Activated naive CD4-positive, alpha-beta T cell treated with anti-CD3 and anti-CD28 coated beads for 36 hours (primary cell): ENCODE measurements at regions not wholly inside any gene's neighbourhood (a gene's known extent, or its start where the extent isn't known, plus 50 kb on each side); places are given as distances from the start of the nearest gene placed in this dataset.
"Not testable (repeated sequence)": the region's sequence is repeated elsewhere in the genome, so short reads cannot be mapped to it uniquely, and the experiment has no call there.

Source experiments
- CTCF ChIA-PET: fragments of 350-600 bp; sonication (Branson Sonifier 250); formaldehyde crosslinking; loops from one replicate; lab custom pipeline; 2021; ENCODE audit warnings: antibody characterized with exemption; lab: Charles Lee
- DNase-seq: peaks from one replicate; pipeline ENCODE4 v3.0.0-alpha.2; 2020
- H3K27ac Mint-ChIP-seq: one replicate; pipeline ENCODE4 v1.8.0; 2021; ENCODE audit warnings: mild to moderate bottlenecking, mixed read lengths
- H3K27me3 Mint-ChIP-seq: one replicate; pipeline ENCODE4 v1.8.0; 2021; ENCODE audit warnings: low read depth, mixed read lengths
- H3K36me3 Mint-ChIP-seq: one replicate; pipeline ENCODE4 v1.8.0; 2021; ENCODE audit warnings: low read depth, mixed read lengths
- H3K4me1 Mint-ChIP-seq: one replicate; pipeline ENCODE4 v1.8.0; 2021; ENCODE audit warnings: low read depth, mixed read lengths
- H3K4me3 Mint-ChIP-seq: one replicate; pipeline ENCODE4 v1.8.0; 2021; ENCODE audit warnings: mild to moderate bottlenecking, moderate library complexity, mixed read lengths
- H3K9me3 Mint-ChIP-seq: one replicate; pipeline ENCODE4 v1.8.0; 2021; ENCODE audit warnings: mixed read lengths
- intact Hi-C: fragments of 100-400 bp; cut with micrococcal nuclease; formaldehyde crosslinking; loops from one replicate; pipeline ENCODE4 v1.15.1; 2023

- Mint-ChIP-seq H3K4me1 (no peaks in the 10 kb centered on the region), H3K27ac (no peak overlapping the region), H3K9me3 (peaks cover 4% of the 10 kb centered on the region), H3K4me3 (no peak overlapping the region), H3K36me3 (no peaks in the 10 kb centered on the region), H3K27me3 (no peaks in the 10 kb centered on the region)
- intact Hi-C loops, result no loop called here
- CTCF ChIA-PET, result no interaction called here
- DNase-seq, result no peak
Observed at GRCh38 chr10:36023939-36024338, 381.8 kb upstream of the FZD8 start.

- H3K36me3 Mint-ChIP-seq, result no peaks in the 10 kb centered on the region
- CTCF ChIA-PET, result no interaction called here
Observed at GRCh38 chr10:36021096-36021495, 379.0 kb upstream of the FZD8 start.

GRCh38 chr10:36019749-36020148 lies 377.7 kb upstream of the FZD8 start:
- Mint-ChIP-seq H3K36me3 (no peaks in the 10 kb centered on the region), H3K27ac (no peak overlapping the region), H3K9me3 (peaks cover 4% of the 10 kb centered on the region), H3K4me1 (no peaks in the 10 kb centered on the region), H3K27me3 (no peaks in the 10 kb centered on the region), H3K4me3 (no peak overlapping the region)
- no peak for DNase-seq
- CTCF ChIA-PET, result interaction anchor here (0.5 kb wide), 1 partner anchor 13 kb away, joined by 3 read pairs; no protein-coding TSS in a partner anchor
- intact Hi-C loops, result no loop called here

More at GRCh38 chr10:36021096-36021495, 379.0 kb upstream of the FZD8 start:
- Mint-ChIP-seq H3K4me1 (no peaks in the 10 kb centered on the region), H3K4me3 (no peak overlapping the region), H3K27me3 (no peaks in the 10 kb centered on the region), H3K27ac (no peak overlapping the region), H3K9me3 (peaks cover 4% of the 10 kb centered on the region)
- DNase-seq, result no peak
- intact Hi-C loops, result no loop called here

DNA sequence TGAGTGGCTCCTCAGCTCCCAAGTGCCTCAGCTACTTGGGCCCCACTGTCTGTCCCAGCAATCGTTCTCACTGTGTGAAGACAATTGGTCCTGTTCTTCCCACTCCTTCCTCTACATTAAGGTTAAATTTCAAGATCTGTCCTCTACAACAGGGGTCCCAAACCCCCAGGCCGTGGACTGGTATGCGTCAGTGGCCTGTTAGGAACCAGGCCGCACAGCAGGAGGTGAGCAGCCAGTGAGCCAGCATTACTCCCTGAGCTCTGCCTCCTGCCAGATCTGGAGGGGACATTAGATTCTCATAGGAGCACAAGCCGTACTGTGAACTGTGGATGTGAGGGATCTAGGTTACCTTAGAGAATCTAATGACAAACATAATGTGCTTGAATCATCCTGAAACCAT lies 376.9 kb upstream of the FZD8 start:
- Mint-ChIP-seq H3K4me3 (no peak overlapping the region), H3K4me1 (no peaks in the 10 kb centered on the region), H3K9me3 (peaks cover 4% of the 10 kb centered on the region), H3K36me3 (no peaks in the 10 kb centered on the region), H3K27ac (no peak overlapping the region), H3K27me3 (no peaks in the 10 kb centered on the region)
- intact Hi-C loops, result no loop called here
- CTCF ChIA-PET, result no interaction called here
- DNase-seq, result no peak

GRCh38 chr10:36017137-36017536 lies 375.0 kb upstream of the FZD8 start:
- DNase-seq, result no peak
- Mint-ChIP-seq H3K36me3 (no peaks in the 10 kb centered on the region), H3K4me1 (no peaks in the 10 kb centered on the region), H3K9me3 (peaks cover 2% of the 10 kb centered on the region), H3K27me3 (no peaks in the 10 kb centered on the region), H3K4me3 (no peak overlapping the region), H3K27ac (no peak overlapping the region)
- CTCF ChIA-PET, result no interaction called here
- intact Hi-C loops, result no loop called here

- no peak overlapping the region for H3K4me3 Mint-ChIP-seq
- no peak overlapping the region for H3K27ac Mint-ChIP-seq
- no peaks in the 10 kb centered on the region for H3K36me3 Mint-ChIP-seq
- H3K4me1 Mint-ChIP-seq, result no peaks in the 10 kb centered on the region
- H3K27me3 Mint-ChIP-seq, result no peaks in the 10 kb centered on the region
- CTCF ChIA-PET, result no interaction called here
- H3K9me3 Mint-ChIP-seq, result peaks cover 12% of the 10 kb centered on the region
- DNase-seq, result no peak
- intact Hi-C loops, result no loop called here
Observed at GRCh38 chr10:36007369-36007768, 365.3 kb upstream of the FZD8 start.

- no peak overlapping the region for H3K27ac Mint-ChIP-seq
- CTCF ChIA-PET, result no interaction called here
- no peak for DNase-seq
- no peaks in the 10 kb centered on the region for H3K27me3 Mint-ChIP-seq
- intact Hi-C loops, result no loop called here
- no peak overlapping the region for H3K4me3 Mint-ChIP-seq
- H3K4me1 Mint-ChIP-seq, result no peaks in the 10 kb centered on the region
- H3K9me3 Mint-ChIP-seq, result peaks cover 11% of the 10 kb centered on the region
- no peaks in the 10 kb centered on the region for H3K36me3 Mint-ChIP-seq
Observed at GRCh38 chr10:36003688-36004087, 361.6 kb upstream of the FZD8 start.

DNA sequence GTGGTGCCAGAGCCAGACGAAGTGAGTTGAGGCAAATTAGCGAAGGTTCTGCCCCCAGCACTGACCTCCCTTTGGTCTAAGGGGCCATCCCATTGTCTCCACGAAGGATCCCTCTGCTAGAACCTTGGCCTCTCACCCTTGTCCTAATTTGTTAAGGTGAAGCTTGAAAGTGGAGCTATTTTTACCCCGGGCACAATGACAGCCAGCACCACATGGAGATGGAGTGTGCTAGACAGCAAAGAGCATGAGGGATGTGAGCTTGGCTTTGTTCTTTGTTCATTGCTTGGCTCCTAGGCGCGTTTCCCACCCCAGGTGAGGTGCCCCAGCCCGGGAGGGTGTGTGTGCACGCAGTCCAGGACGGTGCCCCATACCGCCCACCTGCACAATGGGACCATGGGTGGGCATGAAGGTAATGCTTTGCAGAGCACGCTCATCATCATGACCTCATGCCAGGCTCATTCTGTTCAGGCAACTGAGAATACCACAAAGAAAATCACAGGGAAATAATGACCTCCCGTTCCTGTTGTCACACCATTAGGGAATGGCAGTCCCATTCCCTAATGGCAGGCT lies 361.0 kb upstream of the FZD8 start:
- Mint-ChIP-seq H3K9me3 (peaks cover 11% of the 10 kb centered on the region), H3K36me3 (no peaks in the 10 kb centered on the region), H3K27me3 (no peaks in the 10 kb centered on the region), H3K4me1 (no peaks in the 10 kb centered on the region), H3K4me3 (no peak overlapping the region), H3K27ac (no peak overlapping the region)
- CTCF ChIA-PET, result no interaction called here
- DNase-seq, result no peak
- intact Hi-C loops, result no loop called here

GRCh38 chr10:36002445-36002844 lies 360.3 kb upstream of the FZD8 start:
- CTCF ChIA-PET, result no interaction called here

DNA sequence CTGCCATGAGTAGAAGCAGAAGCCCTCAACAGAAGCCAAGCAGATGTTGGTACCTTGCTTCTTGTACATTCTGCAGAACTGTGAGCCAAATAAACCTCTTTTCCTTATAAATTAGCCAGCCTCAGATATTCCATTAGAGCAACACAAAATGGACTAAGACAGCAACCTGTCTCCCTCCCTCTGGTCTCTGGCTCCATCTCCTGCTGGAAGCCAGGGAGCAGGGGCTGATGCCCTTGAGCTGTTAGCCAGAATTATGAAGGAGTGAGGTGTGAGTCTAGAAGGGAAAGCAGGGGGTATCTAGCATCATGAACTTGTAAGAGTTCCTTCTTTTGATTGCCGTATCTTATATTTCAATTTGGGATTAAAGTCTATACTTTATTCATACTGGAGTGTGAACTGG lies 358.7 kb upstream of the FZD8 start:
- H3K4me3 Mint-ChIP-seq, H3K9me3 Mint-ChIP-seq, H3K27ac Mint-ChIP-seq, H3K4me1 Mint-ChIP-seq, intact Hi-C loops, H3K36me3 Mint-ChIP-seq, H3K27me3 Mint-ChIP-seq, DNase-seq, CTCF ChIA-PET: not testable (repeated sequence)

More at GRCh38 chr10:36002445-36002844, 360.3 kb upstream of the FZD8 start:
- Mint-ChIP-seq H3K27ac (no peak overlapping the region), H3K4me3 (no peak overlapping the region), H3K9me3 (peaks cover 9% of the 10 kb centered on the region), H3K36me3 (no peaks in the 10 kb centered on the region), H3K4me1 (no peaks in the 10 kb centered on the region), H3K27me3 (no peaks in the 10 kb centered on the region)
- intact Hi-C loops, result no loop called here
- DNase-seq, result no peak

GRCh38 chr10:35998026-35998425 lies 355.9 kb upstream of the FZD8 start:
- no peak for DNase-seq
- H3K9me3 Mint-ChIP-seq, result no peaks in the 10 kb centered on the region
- intact Hi-C loops, result no loop called here
- no peaks in the 10 kb centered on the region for H3K4me1 Mint-ChIP-seq
- H3K27ac Mint-ChIP-seq, result no peak overlapping the region
- CTCF ChIA-PET, result no interaction called here
- no peaks in the 10 kb centered on the region for H3K36me3 Mint-ChIP-seq
- no peak overlapping the region for H3K4me3 Mint-ChIP-seq
- no peaks in the 10 kb centered on the region for H3K27me3 Mint-ChIP-seq

DNA sequence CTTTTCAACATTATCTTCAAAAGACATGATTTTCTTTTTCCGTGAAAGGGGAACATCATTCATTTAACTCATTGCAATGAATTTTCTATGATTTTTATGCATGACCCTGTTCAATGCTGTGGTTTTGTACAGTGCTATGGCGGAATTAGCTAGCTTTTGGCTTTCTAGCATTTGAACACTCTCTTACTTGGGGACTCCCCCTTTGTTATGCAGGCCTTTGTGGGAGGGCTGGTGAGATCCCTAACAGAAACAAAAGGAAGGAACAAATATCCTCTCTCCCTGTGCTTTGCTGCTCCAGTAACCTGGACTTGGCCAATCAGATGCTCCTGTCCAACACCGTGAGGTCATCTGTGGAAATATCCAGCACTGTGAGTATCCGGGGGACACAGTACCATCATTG lies 353.4 kb upstream of the FZD8 start:
- DNase-seq, result no peak
- Mint-ChIP-seq H3K4me1 (no peaks in the 10 kb centered on the region), H3K27me3 (no peaks in the 10 kb centered on the region), H3K27ac (no peak overlapping the region), H3K36me3 (no peaks in the 10 kb centered on the region), H3K9me3 (no peaks in the 10 kb centered on the region), H3K4me3 (no peak overlapping the region)
- intact Hi-C loops, result no loop called here
- CTCF ChIA-PET, result no interaction called here

DNA sequence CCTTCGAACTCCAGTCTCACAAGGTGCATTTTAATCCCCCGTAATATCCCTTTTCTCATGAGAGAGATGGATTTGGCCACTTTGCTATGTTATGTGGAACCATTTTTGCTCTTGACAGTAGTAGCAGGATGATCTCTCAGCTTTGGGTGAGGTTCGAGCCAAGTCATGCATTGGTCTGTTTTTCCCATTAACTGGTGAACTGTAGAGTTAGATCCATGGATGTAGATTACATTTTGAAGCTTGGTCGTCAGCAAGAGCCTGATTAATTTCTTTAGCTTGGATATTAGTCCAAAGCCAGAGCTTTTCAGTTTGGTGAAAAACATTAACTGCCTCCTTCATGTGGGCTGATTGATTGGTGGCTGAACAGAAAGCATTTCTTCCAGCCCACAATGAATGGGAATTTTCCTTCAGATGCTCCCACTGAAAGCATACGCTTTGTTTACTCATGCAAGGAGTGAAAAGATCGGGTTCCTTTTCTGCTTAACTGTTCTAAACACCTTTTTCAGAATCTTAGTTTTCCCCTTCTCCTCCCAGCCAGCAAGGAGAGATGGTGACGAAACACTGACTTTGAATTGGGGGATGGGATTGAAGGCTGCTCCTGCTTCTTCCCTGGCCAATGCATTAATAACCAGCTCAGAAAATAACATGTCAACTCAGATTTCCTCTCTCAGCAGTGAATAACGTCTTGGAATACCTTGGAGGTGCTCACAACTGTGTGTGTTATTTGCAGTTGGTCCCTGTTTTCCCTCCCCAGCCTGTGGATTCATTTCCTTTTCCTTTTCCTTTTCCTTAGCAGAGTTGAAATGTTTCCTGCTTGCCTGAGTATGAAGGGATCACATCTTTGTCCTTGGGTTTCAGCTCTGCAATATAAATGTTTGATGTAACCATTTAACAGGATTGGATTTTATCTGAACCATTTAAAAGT lies 351.8 kb upstream of the FZD8 start:
- DNase-seq, result no peak
- H3K4me3 Mint-ChIP-seq, result no peak overlapping the region
- peaks cover 2% of the 10 kb centered on the region for H3K9me3 Mint-ChIP-seq
- H3K4me1 Mint-ChIP-seq, result no peaks in the 10 kb centered on the region
- no peaks in the 10 kb centered on the region for H3K36me3 Mint-ChIP-seq
- intact Hi-C loops, result no loop called here
- H3K27me3 Mint-ChIP-seq, result no peaks in the 10 kb centered on the region
- CTCF ChIA-PET, result interaction anchor here (0.6 kb wide), 1 partner anchor 129 kb away, joined by 3 read pairs; no protein-coding TSS in a partner anchor
- no peak overlapping the region for H3K27ac Mint-ChIP-seq
